Upper lobe of right lung (tissue), 1 donor: ENCODE measurements at regions not wholly inside any gene's neighbourhood (a gene's known extent, or its start where the extent isn't known, plus 50 kb on each side); places are given as distances from the start of the nearest gene placed in this dataset.

Source experiments
- ATAC-seq: fragments of 200-7000 bp; cut with Tn5 transposase; one replicate; pipeline ENCODE4 v1.9.1; 2020; ENCODE audit warnings: mild to moderate bottlenecking, moderate library complexity
- DNase-seq: peaks from one replicate; pipeline ENCODE4 v3.0.0-alpha.2; 2020
- H3K27ac ChIP-seq: fragments of 200-600 bp; one replicate; pipeline ENCODE4 v1.8.0; 2022
- H3K27me3 ChIP-seq: fragments of 200-600 bp; one replicate; pipeline ENCODE4 v1.8.0; 2022; ENCODE audit warnings: mild to moderate bottlenecking
- H3K36me3 ChIP-seq: fragments of 200-600 bp; one replicate; pipeline ENCODE4 v1.8.0; 2022
- H3K4me1 ChIP-seq: fragments of 200-600 bp; one replicate; pipeline ENCODE4 v1.8.0; 2022
- H3K4me3 ChIP-seq: fragments of 200-600 bp; one replicate; pipeline ENCODE4 v1.8.0; 2022; ENCODE audit warnings: mild to moderate bottlenecking
- H3K9me3 ChIP-seq: fragments of 200-600 bp; one replicate; pipeline ENCODE4 v1.8.0; 2022
- intact Hi-C: fragments of 100-400 bp; cut with DNase I; formaldehyde crosslinking; loops from one replicate; pipeline ENCODE4 v1.11.0; 2022
- TF ChIP-seq, protein P1 (sequence below): fragments of 200-600 bp; IDR thresholded peaks from one replicate; pipeline ENCODE4 v1.8.0; 2022; ENCODE audit warnings: antibody characterized with exemption
- donor health status: DM: no; HTN: yes; CAD: no; lungs with severe emphysema.

DNA sequence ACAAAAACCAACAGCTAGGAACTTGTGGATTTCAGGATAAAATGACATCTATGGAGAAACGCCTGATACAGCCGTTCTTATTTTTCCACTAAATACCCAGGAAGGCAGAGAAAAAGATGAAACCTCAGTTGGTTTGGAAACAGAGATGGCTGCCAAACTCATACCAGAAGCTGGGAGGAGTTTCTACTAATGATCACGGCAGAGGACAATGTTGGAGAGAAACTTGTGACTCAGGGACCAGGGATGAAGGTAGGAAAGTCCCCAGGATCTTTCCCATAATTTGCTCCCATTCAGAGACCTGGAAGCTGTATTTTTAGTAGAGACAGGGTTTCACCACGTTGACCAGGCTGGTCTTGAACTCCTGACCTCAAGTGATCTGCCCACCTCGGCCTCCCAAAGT lies 187.1 kb upstream of the IER5L start:
- no peak overlapping the region for H3K4me3 ChIP-seq

DNA sequence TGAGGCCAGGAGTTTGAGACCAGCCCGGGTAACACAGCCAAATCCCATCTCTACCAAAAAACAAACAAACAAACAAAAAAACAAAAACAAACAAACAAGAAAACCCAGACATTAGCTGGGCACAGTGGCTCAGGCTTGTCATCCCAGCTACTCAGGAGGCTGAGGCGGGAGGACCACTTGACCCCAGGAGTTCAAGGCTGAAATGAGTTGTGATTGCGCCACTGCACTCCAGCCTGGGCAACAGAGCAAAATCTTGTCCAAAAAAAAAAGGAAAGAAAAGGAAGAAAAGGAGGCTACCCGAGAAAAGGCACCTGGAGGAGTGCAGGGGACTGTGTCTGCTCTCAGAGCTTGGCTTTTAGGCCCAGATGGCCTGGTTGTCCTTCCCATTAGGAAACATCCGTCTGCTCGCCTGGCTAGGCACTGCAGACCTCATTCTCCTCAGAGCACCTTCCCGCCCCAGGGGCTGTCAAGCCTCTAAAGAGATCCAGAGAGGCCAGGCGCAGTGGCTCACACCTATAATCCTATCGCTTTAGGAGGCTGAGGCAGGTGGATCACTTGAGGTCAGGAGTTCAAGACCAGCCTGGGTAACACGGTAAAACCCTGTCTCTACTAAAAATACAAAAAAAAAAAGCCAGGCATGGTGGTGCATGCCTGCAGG lies 185.3 kb upstream of the IER5L start:
- DNase-seq: no peak
- Histone ChIP-seq H3K9me3 (no peaks in the 10 kb centered on the region), H3K27ac (no peak overlapping the region), H3K36me3 (no peaks in the 10 kb centered on the region), H3K4me1 (no peaks in the 10 kb centered on the region), H3K27me3 (no peaks in the 10 kb centered on the region), H3K4me3 (no peak overlapping the region)
- no peak for ATAC-seq
- TF ChIP-seq, protein P1, sequence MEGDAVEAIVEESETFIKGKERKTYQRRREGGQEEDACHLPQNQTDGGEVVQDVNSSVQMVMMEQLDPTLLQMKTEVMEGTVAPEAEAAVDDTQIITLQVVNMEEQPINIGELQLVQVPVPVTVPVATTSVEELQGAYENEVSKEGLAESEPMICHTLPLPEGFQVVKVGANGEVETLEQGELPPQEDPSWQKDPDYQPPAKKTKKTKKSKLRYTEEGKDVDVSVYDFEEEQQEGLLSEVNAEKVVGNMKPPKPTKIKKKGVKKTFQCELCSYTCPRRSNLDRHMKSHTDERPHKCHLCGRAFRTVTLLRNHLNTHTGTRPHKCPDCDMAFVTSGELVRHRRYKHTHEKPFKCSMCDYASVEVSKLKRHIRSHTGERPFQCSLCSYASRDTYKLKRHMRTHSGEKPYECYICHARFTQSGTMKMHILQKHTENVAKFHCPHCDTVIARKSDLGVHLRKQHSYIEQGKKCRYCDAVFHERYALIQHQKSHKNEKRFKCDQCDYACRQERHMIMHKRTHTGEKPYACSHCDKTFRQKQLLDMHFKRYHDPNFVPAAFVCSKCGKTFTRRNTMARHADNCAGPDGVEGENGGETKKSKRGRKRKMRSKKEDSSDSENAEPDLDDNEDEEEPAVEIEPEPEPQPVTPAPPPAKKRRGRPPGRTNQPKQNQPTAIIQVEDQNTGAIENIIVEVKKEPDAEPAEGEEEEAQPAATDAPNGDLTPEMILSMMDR: no peak
- intact Hi-C loops: no loop called here

More for the DNA sequence above, 187.1 kb upstream of the IER5L start:
- TF ChIP-seq, protein P1: no peak
- ATAC-seq (no peak), DNase-seq (no peak)
- Histone ChIP-seq H3K27me3 (no peaks in the 10 kb centered on the region), H3K36me3 (no peaks in the 10 kb centered on the region), H3K27ac (no peak overlapping the region), H3K4me1 (no peaks in the 10 kb centered on the region), H3K9me3 (no peaks in the 10 kb centered on the region)
- intact Hi-C loops: no loop called here

DNA sequence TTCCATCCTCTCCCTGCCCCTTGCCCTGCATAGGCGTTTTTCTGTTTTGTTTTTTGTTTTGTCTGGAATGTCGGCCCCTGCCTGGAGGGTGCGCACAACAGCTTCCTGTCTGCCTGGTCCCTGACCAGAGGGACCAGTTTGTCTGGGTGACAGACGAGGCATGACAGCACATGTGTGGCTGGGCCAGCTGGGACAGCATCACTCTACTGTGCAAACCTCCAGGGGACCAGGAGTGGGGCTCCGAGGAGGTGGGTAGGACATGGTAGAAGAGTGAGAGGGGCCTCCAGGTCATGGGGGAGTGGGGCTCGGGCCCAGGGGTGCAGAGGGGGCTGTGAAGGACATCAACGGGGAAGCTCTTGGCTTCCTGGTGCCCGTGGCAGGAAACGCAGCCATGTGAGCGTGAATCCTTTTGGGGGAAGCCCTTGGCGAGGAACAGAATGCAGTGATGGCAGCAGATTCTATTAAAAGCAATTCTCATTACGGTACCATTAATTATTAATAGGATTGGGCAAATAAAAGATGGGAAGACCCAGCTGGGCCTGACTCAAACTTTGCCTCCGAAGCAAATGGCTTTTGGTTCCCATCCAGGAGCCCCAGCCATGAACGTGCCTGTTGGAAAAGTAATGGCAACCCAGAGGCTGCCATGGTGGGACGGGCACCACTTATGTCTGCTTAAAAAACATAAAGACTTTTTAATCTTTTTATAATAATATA lies 184.4 kb upstream of the IER5L start:
- Histone ChIP-seq H3K36me3 (no peaks in the 10 kb centered on the region), H3K4me3 (no peak overlapping the region), H3K4me1 (no peaks in the 10 kb centered on the region), H3K9me3 (no peaks in the 10 kb centered on the region), H3K27ac (no peak overlapping the region), H3K27me3 (no peaks in the 10 kb centered on the region)
- ATAC-seq: no peak
- TF ChIP-seq, protein P1: no peak
- intact Hi-C loops: no loop called here
- DNase-seq: no peak

DNA sequence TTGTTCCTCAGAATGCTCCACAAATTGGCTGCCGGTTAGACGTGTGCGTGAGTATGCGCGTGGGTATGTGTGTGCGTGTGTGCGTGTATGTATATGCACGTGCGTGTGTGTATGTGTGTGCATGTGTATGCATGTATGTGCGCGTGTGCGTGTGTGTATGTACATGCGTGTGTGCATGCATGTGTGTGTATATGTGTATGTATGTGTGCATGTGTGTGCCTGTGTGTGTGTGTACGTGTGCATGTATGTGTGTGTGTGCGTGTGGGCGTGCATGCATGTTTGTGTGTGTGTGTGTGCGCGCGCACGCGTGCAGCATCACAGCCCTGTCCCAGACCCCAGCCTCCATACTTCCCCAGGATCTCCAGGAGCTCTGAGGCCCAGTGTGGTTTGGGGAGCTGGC lies 183.1 kb upstream of the IER5L start:
- DNase-seq: no peak

GRCh38 chr9:129359916-129360536 lies 182.0 kb upstream of the IER5L start:
- Histone ChIP-seq H3K4me1 (no peaks in the 10 kb centered on the region), H3K9me3 (peaks cover 4% of the 10 kb centered on the region), H3K4me3 (no peak overlapping the region), H3K36me3 (no peaks in the 10 kb centered on the region), H3K27me3 (no peaks in the 10 kb centered on the region), H3K27ac (no peak overlapping the region)
- intact Hi-C loops: no loop called here
- no peak for DNase-seq
- TF ChIP-seq, protein P1: no peak
- ATAC-seq: no peak

More for the DNA sequence above, 183.1 kb upstream of the IER5L start:
- H3K9me3 ChIP-seq: no peaks in the 10 kb centered on the region
- no peaks in the 10 kb centered on the region for H3K4me1 ChIP-seq
- ATAC-seq: no peak
- H3K4me3 ChIP-seq: no peak overlapping the region
- TF ChIP-seq, protein P1: no peak
- no peak overlapping the region for H3K27ac ChIP-seq
- no peaks in the 10 kb centered on the region for H3K36me3 ChIP-seq
- no peaks in the 10 kb centered on the region for H3K27me3 ChIP-seq
- intact Hi-C loops: no loop called here
